ENCODE measurements at regions not wholly inside any gene's neighbourhood (a gene's known extent, or its start where the extent isn't known, plus 50 kb on each side); places are given as distances from the start of the nearest gene placed in this dataset.

DNA sequence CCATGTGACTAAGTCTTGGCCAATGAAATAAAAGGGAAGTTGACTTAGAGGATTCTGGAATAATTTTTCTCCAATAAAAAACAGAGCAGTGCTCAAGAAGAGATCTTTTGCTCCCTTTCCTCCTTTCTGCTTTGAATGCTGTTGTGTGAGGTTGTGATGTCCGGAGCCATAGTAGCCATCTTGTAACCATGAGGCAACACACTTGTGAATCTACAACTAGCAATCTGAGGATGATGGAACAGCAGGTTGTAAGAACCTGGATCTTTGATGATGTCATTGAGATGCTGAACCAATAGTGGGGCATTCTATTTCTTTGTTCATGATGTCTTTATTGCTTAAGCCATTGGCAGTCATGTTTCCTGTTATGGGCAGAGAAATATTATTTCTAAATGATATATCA is 230.0 kb upstream of the SRRM4 start:
- Histone ChIP-seq H3K4me1 (ENCODE audit: control insufficient read depth, insufficient read depth, low read length) (no peaks in the 10 kb centered on the region), H3K4me3 (ENCODE audit: low read length) (no peak overlapping the region), H3K27ac (ENCODE audit: low read depth, low read length) (no peak overlapping the region), H3K9ac (ENCODE audit: low read length) (no peak overlapping the region), H3K27me3 (ENCODE audit: control insufficient read depth, insufficient read depth, low read length) (no peaks in the 10 kb centered on the region), H3K36me3 (ENCODE audit: control insufficient read depth, insufficient read depth, low read length) (no peaks in the 10 kb centered on the region)

DNA sequence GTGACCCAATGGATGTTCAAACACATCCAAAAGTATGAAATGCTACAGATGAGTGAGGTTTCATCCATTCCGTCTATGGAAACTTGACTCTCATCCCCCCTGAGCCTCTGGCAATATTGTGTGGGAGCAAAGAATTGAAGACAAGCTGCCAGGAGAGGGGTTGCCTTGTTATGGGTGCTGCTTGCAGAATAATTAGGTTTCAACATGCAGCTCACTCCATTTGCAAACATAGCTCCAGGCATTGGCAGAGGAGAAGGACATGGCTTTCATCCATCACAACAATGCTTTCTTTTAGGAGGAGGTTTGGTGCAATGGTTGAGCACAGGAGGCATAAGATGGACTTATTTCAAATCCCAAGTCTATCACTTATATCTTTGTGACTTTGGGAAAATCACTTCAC is 220.7 kb upstream of the SRRM4 start:
- Histone ChIP-seq H3K27me3 (ENCODE audit: control insufficient read depth, insufficient read depth, low read length) (no peaks in the 10 kb centered on the region), H3K4me3 (ENCODE audit: low read length) (no peak overlapping the region), H3K4me1 (ENCODE audit: control insufficient read depth, insufficient read depth, low read length) (no peaks in the 10 kb centered on the region), H3K9ac (ENCODE audit: low read length) (no peak overlapping the region), H3K27ac (ENCODE audit: low read depth, low read length) (no peak overlapping the region), H3K36me3 (ENCODE audit: control insufficient read depth, insufficient read depth, low read length) (no peaks in the 10 kb centered on the region)

DNA sequence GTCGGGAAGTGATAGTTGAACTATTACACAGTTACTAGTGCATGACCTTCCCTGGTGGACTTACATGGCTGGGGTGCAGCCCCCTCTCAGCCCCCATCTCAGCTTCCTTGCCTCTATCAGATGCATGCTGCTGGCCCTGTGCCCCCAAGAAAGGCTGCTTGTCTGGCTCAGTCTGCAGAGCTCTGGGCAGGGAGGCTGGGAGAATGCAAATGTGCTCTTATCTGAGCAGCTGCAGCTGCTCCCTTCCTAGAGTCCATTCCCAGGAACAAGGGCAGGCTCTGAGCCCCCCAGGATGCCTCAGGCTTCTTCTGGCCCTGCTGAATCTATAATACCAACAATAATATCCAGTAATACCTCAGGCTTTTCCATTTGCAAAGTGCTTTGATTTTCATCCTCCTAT is 218.1 kb upstream of the SRRM4 start:
- no peak overlapping the region for H3K4me3 ChIP-seq (ENCODE audit: low read length)
- no peak overlapping the region for H3K27ac ChIP-seq (ENCODE audit: low read depth, low read length)
- H3K4me1 ChIP-seq (ENCODE audit: control insufficient read depth, insufficient read depth, low read length) = no peaks in the 10 kb centered on the region
- H3K27me3 ChIP-seq (ENCODE audit: control insufficient read depth, insufficient read depth, low read length) = no peaks in the 10 kb centered on the region
- no peak overlapping the region for H3K9ac ChIP-seq (ENCODE audit: low read length)
- H3K36me3 ChIP-seq (ENCODE audit: control insufficient read depth, insufficient read depth, low read length) = no peaks in the 10 kb centered on the region

DNA sequence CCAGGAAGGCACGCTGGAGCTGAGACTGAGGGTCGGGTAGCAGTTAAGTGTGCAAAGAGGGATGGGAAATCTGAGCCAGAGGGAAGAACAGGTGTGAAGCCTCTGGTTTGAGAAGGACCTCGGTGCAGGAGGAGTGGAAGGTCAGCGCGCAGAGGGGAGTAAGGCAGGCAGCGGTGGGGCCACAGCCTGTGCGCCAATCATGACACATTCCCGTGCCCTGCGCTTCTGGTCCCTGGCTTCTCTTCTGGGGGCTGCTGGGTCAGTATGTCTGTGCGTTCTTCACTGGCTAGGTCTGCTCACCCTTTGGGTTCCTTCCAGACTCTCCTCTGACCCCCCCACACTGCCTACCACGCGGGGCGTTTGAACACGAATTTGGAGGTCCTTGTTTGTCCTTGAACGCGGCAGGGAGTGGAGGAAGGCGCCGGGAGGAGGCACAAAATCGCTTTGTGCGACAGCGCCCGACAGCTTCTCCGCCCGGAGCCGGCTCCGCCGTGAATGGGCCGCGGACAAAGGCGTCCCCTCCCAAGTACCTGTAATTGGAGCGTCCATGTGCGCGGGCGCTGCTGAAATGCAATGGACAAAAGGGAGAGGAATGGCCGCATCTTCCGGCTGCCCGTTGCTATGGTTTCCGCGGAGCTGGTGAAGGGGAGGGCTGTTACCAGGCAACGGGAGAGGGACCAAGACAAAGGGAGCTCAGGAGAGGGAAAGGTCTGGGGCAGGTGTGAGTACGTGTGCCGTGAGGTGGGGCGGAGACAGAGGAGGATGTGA is 207.2 kb upstream of the SRRM4 start:
- H3K9ac ChIP-seq (ENCODE audit: low read length) = no peak overlapping the region
- no peaks in the 10 kb centered on the region for H3K27me3 ChIP-seq (ENCODE audit: control insufficient read depth, insufficient read depth, low read length)
- H3K36me3 ChIP-seq (ENCODE audit: control insufficient read depth, insufficient read depth, low read length) = no peaks in the 10 kb centered on the region
- no peaks in the 10 kb centered on the region for H3K4me1 ChIP-seq (ENCODE audit: control insufficient read depth, insufficient read depth, low read length)
- no peak overlapping the region for H3K4me3 ChIP-seq (ENCODE audit: low read length)
- no peak overlapping the region for H3K27ac ChIP-seq (ENCODE audit: low read depth, low read length)

DNA sequence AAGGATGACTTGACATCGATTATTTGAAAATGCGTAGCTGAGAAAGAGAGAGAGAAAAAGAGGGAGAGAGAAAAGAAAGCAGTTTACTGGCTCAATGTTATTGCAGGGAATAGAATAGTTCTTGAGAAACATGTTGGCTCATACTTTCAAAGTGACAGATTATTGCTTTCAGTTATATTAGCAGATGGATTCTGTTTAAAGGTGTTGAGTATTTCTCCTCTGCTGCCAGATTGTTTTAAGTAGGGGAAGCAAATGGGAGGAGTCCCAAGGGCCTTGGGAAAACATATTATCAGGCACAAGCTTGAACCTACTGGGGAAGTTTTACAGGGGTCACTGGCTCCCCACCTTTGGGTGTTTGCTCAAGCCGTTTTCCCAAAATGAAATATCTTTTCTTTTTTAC is 203.8 kb upstream of the SRRM4 start:
- Histone ChIP-seq H3K4me3 (ENCODE audit: low read length) (no peak overlapping the region), H3K9ac (ENCODE audit: low read length) (no peak overlapping the region), H3K36me3 (ENCODE audit: control insufficient read depth, insufficient read depth, low read length) (no peaks in the 10 kb centered on the region), H3K27me3 (ENCODE audit: control insufficient read depth, insufficient read depth, low read length) (no peaks in the 10 kb centered on the region), H3K27ac (ENCODE audit: low read depth, low read length) (no peak overlapping the region), H3K4me1 (ENCODE audit: control insufficient read depth, insufficient read depth, low read length) (no peaks in the 10 kb centered on the region)

DNA sequence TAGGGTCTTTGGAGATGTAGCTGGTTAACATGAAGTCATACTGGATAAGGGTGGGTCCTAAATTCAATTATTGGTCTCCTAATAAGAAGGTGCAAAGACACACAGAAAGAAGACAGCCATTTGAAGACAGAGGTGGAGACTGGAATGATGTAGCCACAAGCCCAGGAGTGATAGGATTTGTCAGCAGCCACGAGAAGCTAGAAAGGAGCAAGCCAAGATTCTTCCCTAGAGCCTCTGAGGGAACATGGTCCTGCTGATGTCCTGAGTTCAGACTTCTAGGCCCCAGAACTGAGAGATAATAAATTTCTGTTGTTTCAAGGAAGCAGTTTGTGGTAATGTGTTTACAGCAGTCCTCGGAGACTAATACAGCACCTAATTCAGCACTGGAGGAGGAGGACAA is 203.3 kb upstream of the SRRM4 start:
- no peaks in the 10 kb centered on the region for H3K36me3 ChIP-seq (ENCODE audit: control insufficient read depth, insufficient read depth, low read length)
- no peaks in the 10 kb centered on the region for H3K27me3 ChIP-seq (ENCODE audit: control insufficient read depth, insufficient read depth, low read length)
- no peak overlapping the region for H3K9ac ChIP-seq (ENCODE audit: low read length)
- no peaks in the 10 kb centered on the region for H3K4me1 ChIP-seq (ENCODE audit: control insufficient read depth, insufficient read depth, low read length)
- H3K4me3 ChIP-seq (ENCODE audit: low read length) = no peak overlapping the region
- no peak overlapping the region for H3K27ac ChIP-seq (ENCODE audit: low read depth, low read length)

DNA sequence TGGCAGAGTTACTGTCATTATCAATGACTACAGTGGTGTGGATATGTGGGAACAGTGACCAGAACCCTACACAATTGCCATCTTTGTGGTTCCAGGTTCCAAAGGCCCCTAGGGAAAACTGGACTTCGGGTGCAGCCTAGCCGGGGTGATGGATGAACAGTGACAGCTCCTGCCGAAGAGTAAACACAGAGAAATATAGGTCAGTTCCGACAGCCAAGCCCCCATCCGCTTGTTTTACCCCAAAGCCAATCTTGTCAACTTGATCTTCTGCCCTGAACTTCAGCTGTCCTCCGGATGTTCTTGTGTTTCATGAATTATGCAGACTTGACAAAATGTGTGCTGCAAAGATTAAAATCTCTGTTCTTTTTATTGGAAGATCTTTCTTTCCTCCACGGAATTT is 200.4 kb upstream of the SRRM4 start:
- no peaks in the 10 kb centered on the region for H3K36me3 ChIP-seq (ENCODE audit: control insufficient read depth, insufficient read depth, low read length)
- H3K4me1 ChIP-seq (ENCODE audit: control insufficient read depth, insufficient read depth, low read length) = no peaks in the 10 kb centered on the region
- no peak overlapping the region for H3K4me3 ChIP-seq (ENCODE audit: low read length)
- no peaks in the 10 kb centered on the region for H3K27me3 ChIP-seq (ENCODE audit: control insufficient read depth, insufficient read depth, low read length)
- H3K9ac ChIP-seq (ENCODE audit: low read length) = no peak overlapping the region
- no peak overlapping the region for H3K27ac ChIP-seq (ENCODE audit: low read depth, low read length)

DNA sequence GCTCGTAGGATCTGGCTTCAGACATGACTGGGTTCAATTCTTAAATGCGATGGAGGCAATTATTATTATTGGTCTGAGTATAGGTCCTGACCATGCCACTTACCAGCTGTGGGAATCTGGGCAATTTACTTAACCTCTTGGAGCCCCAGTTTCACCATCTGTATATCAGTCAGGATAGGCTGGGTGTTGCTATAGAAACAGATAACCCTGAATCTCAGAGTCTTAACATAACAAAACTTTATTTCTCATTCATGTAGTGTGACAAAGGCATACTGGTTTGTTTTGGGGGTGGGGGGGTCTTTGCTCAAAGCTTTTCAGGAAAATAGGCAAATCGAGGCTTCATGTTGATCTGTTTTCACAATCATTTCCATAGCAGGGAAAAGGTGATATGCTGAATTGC is 199.6 kb upstream of the SRRM4 start:
- Histone ChIP-seq H3K36me3 (ENCODE audit: control insufficient read depth, insufficient read depth, low read length) (no peaks in the 10 kb centered on the region), H3K9ac (ENCODE audit: low read length) (no peak overlapping the region), H3K4me3 (ENCODE audit: low read length) (no peak overlapping the region), H3K4me1 (ENCODE audit: control insufficient read depth, insufficient read depth, low read length) (no peaks in the 10 kb centered on the region), H3K27me3 (ENCODE audit: control insufficient read depth, insufficient read depth, low read length) (no peaks in the 10 kb centered on the region), H3K27ac (ENCODE audit: low read depth, low read length) (no peak overlapping the region)

DNA sequence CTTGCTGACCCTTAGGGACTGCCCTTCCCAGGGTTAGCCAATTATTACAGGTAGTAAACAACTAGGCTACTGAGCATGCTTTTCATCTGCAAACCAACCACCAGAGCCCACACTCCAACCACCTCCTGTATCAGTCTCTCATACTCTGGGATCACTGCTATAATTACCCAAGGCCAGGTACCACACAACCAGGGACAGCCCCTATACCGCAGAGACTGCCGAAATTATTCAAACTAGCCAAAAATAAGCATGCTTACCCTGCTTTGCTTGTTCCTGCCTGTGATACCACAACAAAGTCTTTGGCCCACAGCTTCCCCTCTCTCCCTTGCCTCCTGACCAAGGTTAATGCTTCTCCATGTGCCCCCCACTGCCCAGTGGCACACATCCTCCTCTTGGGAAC is 197.6 kb upstream of the SRRM4 start:
- Histone ChIP-seq H3K4me1 (ENCODE audit: control insufficient read depth, insufficient read depth, low read length) (no peaks in the 10 kb centered on the region), H3K36me3 (ENCODE audit: control insufficient read depth, insufficient read depth, low read length) (no peaks in the 10 kb centered on the region)

DNA sequence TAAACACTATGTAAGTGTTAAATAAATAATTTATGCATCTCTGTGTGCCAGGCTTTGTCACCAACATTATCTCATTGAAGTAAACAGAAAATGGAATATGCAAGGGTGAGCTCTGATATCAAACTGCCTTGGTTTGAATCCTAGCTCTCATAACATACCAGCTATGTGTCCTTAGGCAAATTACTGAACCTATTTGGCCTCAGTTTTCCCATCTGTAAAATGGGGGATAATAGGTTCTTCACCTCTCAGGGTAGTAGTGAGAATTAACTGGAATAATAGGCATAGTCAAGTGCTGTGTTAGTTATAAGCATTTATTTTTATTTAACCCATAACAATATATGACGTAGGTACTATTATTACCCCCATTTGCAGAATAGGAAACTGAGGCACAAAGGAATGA is 190.8 kb upstream of the SRRM4 start:
- no peak overlapping the region for H3K27ac ChIP-seq (ENCODE audit: low read depth, low read length)
- H3K27me3 ChIP-seq (ENCODE audit: control insufficient read depth, insufficient read depth, low read length) = no peaks in the 10 kb centered on the region
- H3K4me3 ChIP-seq (ENCODE audit: low read length) = no peak overlapping the region
- H3K9ac ChIP-seq (ENCODE audit: low read length) = no peak overlapping the region
- no peaks in the 10 kb centered on the region for H3K36me3 ChIP-seq (ENCODE audit: control insufficient read depth, insufficient read depth, low read length)
- no peaks in the 10 kb centered on the region for H3K4me1 ChIP-seq (ENCODE audit: control insufficient read depth, insufficient read depth, low read length)

More for the DNA sequence above, 197.6 kb upstream of the SRRM4 start:
- no peak overlapping the region for H3K4me3 ChIP-seq (ENCODE audit: low read length)
- no peaks in the 10 kb centered on the region for H3K27me3 ChIP-seq (ENCODE audit: control insufficient read depth, insufficient read depth, low read length)
- H3K9ac ChIP-seq (ENCODE audit: low read length) = no peak overlapping the region
- no peak overlapping the region for H3K27ac ChIP-seq (ENCODE audit: low read depth, low read length)

DNA sequence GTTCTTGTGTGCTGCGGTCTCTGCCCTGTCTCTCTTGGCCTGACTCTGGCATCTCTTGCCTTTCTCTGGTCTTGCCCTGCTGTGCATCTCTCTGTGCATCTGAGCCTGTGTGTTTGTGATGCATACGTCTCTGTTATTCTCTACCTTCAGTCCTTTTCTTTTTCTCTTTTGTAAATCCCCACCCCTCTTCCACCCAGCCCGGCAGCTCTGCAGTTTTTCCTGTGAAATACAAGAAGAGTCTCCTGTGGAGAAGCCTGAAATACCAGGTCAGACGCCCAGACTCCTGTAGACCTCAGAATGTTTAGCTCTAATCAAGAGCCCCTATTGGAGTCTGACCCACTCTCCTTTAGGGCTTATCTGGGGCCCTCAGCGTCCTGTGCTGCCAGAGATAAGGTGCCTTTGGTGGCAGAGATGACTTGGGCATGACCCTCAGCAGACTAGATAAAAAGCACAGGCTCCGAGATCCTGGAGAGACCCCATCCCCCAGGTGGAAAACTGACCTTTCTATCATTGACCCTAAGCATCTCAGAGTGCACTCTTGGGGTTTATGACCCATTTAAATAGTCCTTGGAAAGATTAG is 167.5 kb upstream of the SRRM4 start:
- Histone ChIP-seq H3K9ac (ENCODE audit: low read length) (no peak overlapping the region), H3K4me1 (ENCODE audit: control insufficient read depth, insufficient read depth, low read length) (no peaks in the 10 kb centered on the region), H3K4me3 (ENCODE audit: low read length) (no peak overlapping the region), H3K27ac (ENCODE audit: low read depth, low read length) (no peak overlapping the region), H3K27me3 (ENCODE audit: control insufficient read depth, insufficient read depth, low read length) (no peaks in the 10 kb centered on the region), H3K36me3 (ENCODE audit: control insufficient read depth, insufficient read depth, low read length) (no peaks in the 10 kb centered on the region)

DNA sequence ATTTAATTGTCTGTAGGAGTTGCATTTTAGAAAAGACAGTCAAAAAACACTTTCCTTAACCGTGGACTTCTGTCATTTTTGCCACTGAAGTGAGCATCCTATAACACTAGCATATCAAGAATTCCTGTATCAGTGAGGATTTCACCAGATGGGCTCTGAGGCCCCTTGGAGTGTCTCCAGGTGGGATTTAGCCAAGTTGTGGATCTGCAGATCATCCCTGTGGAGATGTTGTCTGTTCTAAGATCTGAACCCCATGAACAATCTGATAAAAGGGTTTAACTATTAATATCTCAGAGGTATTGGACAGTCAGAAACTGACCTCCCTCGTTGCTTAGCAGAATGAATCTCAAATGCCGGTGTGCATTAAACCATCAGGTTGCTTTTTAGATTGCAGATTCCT is 165.0 kb upstream of the SRRM4 start:
- H3K27me3 ChIP-seq (ENCODE audit: control insufficient read depth, insufficient read depth, low read length) = no peaks in the 10 kb centered on the region
- H3K27ac ChIP-seq (ENCODE audit: low read depth, low read length) = no peak overlapping the region
- no peak overlapping the region for H3K4me3 ChIP-seq (ENCODE audit: low read length)
- H3K36me3 ChIP-seq (ENCODE audit: control insufficient read depth, insufficient read depth, low read length) = no peaks in the 10 kb centered on the region
- no peak overlapping the region for H3K9ac ChIP-seq (ENCODE audit: low read length)
- no peaks in the 10 kb centered on the region for H3K4me1 ChIP-seq (ENCODE audit: control insufficient read depth, insufficient read depth, low read length)

DNA sequence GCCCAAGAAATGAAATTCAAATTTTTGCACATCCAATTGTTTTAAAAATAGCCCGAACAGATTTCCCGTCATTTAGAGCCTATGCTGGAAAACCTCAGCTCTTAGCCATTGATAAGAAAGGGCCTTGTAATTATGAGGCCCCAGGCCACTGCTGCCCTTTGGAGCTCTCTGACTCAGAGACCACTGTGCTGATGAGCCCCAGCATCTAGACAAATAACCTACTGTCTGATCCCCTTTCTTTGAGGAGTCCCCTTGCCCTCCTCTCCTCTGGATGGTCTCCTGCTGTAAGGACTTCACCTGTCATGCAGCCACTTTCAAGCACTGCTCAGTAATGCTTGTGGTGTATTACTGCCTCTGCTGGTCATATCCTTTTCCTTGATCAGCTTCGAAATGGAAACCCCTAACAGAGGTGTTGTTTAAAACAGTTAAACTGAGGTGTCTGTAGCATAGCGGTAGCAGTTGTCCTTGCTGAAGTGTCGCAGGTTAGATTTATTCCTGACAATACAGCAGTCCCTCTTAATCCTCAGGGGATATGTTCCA is 159.9 kb upstream of the SRRM4 start:
- Histone ChIP-seq H3K4me3 (ENCODE audit: low read length) (no peak overlapping the region), H3K36me3 (ENCODE audit: control insufficient read depth, insufficient read depth, low read length) (no peaks in the 10 kb centered on the region), H3K27ac (ENCODE audit: low read depth, low read length) (no peak overlapping the region), H3K27me3 (ENCODE audit: control insufficient read depth, insufficient read depth, low read length) (no peaks in the 10 kb centered on the region), H3K9ac (ENCODE audit: low read length) (no peak overlapping the region), H3K4me1 (ENCODE audit: control insufficient read depth, insufficient read depth, low read length) (no peaks in the 10 kb centered on the region)
